GM19372 (cell line): ENCODE measurements at regions not wholly inside any gene's neighbourhood (a gene's known extent, or its start where the extent isn't known, plus 50 kb on each side); places are given as distances from the start of the nearest gene placed in this dataset.

Source experiments
- ATAC-seq: cut with Tn5 transposase; IDR thresholded peaks from one replicate; pipeline ENCODE4 v1.9.1; 2021; ENCODE audit warnings: mild to moderate bottlenecking, low read depth, moderate library complexity; ENCODE audit not compliant: unreplicated experiment

DNA sequence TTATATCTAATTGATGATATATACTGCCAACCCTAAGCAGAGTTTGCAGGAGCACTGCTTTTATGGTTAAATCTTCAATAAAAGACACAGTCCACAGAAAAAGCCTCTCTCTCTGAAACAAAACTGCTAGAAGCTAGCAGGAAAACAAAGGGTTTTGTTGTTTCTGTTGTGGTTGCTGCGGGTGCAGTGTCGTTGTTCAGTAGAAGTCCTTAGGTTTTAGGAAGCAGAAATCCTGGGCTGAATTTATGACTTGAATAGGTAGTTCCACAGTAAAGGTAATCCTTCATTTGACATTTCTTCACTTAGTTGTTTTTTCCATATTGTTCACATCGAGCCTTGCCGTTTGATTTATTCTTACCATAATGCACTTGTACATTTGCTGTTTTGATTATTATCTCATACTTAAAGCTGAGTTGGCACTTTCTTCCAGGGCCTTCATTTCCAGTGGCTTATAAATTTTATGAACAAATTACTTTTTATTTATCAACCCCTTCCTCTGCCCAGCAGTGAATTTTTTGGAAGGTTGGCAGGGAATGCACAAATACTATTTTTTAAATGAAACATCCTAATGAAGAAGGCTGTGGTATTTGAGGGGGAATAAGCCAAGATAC is 209.6 kb upstream of the SLC30A5 start:
- no peak for ATAC-seq

DNA sequence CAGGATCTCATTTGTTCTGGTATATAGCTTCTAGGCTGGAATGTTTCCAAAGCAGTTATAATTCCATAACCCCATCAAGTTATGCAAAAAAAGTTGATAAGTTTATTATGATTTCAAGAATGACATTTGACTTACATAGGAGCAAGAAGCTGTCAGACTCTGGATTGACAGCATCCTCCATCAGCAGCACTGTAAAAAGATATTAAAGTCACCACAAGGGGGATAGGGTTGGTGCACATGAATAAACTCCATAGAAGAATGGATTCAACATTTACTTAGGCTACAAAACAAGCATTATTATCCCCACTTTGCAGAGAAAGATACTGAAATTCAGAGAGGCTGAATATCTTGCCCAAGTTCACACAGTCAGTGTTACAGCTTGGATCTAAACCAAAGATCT is 208.9 kb upstream of the SLC30A5 start:
- ATAC-seq = no peak

GRCh38 chr5:68886814-68887213 is 207.0 kb upstream of the SLC30A5 start:
- ATAC-seq = no peak

DNA sequence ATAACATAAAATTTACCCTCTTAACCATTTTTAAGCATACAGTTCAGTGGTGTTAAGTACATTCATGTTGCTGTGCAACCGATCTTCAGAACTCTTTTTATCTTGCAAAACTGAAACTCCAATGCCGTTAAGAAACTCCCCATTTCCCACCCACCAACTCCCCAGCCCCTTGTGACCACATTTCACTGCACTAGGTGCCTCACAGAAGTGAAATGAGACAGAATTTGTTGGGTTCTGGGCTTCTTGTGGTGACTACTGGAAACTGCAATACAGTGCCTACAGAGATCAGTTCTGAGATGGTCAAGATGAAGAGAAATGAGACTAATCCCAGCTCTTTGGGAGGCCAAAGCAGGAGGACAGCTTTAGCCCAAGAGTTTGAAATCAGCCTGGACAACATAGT is 202.1 kb upstream of the SLC30A5 start:
- peak; percentile 77 for ATAC-seq

DNA sequence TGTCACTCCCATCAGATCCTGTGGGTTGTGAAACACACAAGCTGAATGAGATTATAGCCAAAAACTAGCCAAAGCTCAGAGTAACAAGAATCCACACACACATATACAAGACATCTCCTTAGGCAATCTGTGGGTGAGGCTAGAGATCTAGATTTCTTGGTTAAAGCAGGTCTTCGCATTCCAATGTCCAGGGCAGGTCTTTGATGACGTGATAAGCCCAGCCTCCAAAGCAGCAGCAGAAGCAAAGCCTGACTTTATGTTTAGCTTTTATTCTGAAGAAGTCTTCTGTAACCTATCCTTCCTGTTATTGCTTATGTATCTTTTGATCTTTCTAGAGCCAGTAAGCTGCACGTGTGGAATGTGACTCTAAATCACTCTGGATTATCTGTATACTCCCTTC is 199.1 kb upstream of the SLC30A5 start:
- no peak for ATAC-seq

DNA sequence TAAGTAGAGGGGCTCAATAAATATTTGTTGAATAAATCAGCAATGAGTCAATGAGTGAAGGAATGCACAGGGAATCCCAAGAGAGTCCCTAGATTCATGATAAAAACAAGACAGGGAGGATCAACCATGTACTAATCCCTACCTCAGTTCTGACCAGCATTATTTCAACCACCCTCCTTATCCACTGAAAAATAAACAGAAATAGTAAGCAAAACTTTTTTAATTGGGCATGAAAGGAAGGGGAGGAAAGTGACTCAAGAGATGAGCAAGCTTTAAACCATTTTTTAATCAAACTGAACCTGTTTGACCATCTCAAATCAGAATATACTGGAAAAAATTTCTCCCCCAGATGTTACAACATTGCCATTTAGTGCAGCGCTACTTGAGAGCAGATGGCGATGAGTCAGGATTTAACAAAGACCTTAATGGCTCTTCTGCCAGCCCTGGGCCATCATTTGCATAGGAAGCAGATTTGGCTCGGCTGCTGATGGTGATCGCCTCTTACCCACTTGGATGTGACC is 194.8 kb upstream of the SLC30A5 start:
- ATAC-seq = no peak

DNA sequence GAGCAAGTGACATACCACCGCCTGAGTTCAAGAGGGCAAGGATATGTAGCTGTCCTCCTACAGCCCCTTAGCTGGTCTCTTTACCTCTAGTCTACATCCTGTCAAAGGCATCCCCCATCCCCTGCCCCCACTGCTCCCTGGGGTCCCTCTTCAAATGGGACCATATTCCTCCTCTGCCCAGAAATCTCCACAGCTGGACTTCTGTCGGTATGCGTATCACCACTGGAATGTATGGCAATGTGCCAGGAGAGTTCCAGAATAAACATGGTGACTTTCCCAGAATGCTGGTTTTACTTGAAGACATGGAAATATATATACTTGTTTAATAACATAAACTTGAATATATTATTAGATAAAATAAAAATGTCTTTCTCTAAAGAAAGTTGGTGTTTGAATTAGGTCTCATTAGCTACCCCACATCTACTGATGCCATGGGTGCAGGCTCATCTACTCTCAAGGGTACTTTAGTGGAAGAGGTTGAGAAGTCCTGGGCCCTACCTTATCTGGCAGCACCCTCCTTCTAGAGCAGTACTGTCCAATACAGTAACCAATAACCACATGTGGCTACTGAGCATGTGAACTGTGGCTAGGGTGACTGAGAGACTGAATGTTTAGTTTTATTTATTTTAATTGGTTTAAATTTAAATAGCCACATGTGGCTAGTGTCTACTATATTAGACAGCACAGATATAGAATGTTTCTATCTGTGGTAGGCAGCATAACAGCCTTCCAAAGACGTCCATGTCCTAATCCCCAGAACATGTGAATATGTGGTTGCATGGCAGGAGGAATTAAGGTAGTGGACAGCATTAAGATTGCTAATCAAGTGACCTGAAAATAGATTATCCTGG is 181.7 kb upstream of the SLC30A5 start:
- ATAC-seq = no peak

DNA sequence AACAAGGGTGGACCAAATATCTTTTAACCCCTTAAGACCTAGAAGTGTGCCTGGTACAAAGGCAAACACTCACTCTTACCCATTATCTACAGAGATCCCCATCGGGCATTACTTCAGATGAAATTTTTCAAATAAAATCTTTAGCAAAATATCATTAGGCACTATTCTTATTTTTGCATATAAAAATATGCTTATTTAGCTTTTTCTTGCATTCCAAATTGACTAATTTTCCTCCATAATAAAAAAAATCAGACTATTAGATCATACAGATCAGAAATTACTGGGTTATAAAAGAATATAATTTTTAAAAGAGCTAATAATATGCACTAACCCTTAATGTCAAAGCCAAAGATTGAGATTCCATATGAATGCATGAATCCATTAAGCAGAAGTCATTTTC is 178.7 kb upstream of the SLC30A5 start:
- ATAC-seq = no peak

- no peak for ATAC-seq
Measured at GRCh38 chr5:68918306-68918705, 175.5 kb upstream of the SLC30A5 start.

- no peak for ATAC-seq
Measured at GRCh38 chr5:68919988-68920490, 173.8 kb upstream of the SLC30A5 start.

DNA sequence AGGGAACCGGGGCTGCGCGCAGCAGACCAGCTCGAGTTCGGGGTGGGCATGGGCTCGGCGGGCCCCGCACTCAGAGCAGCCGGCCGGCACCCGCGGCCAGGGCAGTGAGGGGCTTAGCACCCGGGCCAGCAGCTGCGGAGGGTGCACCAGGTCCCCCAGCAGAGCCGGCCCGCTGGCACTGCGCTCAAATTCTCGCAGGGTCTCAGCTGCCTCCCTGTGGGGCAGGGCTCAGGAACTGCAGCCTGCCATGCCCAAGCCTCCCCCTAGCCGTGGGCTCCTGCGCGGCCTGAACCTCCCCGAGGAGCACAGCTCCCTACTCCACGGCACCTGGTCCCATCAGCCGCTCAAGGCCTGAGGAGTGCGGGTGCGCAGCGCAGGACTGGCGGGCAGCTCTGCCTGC is 172.9 kb upstream of the SLC30A5 start:
- ATAC-seq = no peak

DNA sequence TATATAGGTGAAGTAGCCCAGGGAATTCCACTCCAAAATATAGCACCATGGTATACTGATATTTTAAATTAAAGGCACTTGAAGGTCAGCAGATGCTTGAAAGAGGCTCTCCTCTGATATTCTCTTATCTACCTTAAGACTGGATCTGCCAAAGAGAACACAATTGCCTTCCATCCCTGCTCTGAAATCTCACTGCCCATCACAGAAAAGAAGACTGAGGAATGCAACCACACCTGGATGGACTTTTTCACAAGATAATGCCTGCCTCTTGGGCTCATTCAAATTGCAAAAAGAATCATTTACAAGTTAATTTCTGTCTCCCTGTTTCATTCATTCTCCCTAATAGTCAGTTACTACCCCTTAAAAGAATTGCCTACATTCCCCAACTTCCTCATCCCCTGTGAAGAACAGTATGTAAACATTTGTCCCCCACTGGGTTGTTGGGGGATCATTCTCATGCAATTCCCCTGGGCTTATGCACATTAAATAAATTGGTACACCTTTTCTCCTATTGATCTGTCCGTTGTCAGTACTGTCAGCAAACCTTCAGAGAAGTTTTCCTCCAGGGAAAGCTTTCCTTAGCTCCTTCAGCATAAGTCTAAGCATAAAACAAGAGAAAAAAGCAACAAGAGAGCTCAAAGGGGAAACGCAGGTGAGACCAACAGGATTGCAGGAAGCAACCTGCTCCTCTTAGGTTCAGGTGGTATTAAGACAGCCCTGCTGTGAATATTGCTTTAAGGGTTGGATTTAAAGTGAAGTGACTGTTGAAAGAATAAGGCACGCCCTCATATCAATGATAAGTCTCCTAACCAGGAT is 171.4 kb upstream of the SLC30A5 start:
- no peak for ATAC-seq

DNA sequence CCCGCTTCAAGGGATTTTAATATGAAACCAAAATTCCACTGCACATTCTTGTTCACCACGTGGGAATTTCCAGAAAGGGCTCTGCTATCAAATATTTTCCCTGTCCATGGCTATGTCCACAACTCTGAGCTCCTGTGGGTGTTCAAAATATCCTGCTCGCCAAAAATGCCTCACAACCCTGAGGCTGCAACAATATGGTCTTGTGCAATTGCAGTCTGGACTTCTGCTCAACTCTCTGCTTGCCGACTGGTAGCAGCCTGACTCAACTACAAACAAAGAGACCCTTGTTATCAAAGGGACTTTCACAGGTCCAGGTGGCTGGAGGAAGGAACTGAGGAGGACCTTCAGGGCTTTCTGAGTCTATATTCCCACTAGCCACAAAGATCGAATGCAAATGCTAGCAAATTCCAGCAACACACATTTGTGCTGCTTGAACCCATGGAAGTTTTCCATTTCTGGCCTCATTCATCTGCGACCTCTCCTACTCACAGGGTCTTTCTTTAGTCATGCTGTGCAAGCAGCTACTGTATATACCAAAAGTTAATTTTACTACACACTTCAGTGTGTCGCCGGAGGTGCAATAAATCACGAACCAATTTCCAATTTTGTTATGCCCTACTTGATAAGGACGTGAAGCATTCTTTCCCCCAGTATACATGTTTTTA is 169.2 kb upstream of the SLC30A5 start:
- ATAC-seq = no peak

DNA sequence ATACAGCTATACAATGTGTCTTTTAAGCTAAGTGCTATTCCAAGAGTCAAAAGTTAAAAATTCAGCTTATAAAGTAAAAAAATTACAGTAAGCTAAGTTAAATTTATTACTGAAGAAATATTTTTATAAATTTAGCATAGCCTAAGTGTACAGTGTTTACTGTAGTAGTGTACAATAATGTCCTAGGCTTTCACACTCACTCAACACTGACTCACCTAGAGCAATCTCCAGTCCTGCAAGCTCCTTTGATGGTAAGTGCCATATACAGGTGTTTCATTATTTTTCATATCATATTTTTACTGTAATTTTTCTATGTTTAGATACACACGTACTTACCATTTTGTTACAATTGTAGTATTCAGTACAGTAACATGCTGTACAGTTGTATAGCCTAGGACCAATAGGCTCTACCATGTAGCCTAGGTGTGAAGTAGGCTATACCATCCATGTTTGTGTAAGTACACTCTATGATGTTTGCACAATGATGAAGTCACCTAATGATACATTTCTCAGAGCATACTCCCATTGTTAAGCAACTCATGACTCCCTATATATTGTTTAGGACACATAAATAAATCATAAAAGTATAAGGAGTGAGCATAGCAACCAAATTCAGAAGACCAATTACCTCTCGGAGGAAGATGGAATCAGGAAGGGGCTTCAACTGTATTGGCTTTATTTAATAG is 165.1 kb upstream of the SLC30A5 start:
- no peak for ATAC-seq

GRCh38 chr5:68930139-68930538 is 163.7 kb upstream of the SLC30A5 start:
- no peak for ATAC-seq

DNA sequence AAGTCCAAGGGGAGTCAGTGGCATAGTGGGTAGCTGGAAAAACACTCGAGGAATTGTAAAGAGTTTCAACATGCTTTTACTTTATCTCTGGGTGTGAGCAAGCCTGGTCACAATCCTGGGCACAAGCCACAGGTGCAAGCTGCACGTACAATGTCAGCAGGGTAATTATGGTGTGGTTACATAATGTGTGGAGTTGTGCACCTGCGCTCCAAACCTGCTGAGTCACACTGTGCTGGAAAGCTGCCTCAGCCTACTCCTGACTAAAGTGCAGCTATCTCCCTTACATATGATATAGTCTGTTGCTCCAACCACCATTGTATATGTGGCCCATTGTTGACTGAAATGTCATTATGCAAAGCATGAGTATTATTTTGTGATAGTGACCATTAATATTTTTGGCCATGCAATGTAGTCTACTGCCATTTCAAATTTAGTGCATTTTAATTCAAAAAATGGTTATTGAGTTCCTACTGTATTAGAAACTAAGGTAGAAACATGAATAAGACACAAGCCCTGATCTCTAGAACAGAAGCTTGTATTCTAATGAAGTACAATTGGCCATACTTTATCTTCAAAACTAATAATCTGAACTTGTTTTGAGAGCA is 160.9 kb upstream of the SLC30A5 start:
- ATAC-seq = no peak

- no peak for ATAC-seq
Measured at GRCh38 chr5:68942169-68942568, 151.6 kb upstream of the SLC30A5 start.

- no peak for ATAC-seq
Measured at GRCh38 chr5:68946728-68947127, 147.1 kb upstream of the SLC30A5 start.

- no peak for ATAC-seq
Measured at GRCh38 chr5:68947986-68948385, 145.8 kb upstream of the SLC30A5 start.
